H9 (cell line): ENCODE measurements at regions not wholly inside any gene's neighbourhood (a gene's known extent, or its start where the extent isn't known, plus 50 kb on each side); places are given as distances from the start of the nearest gene placed in this dataset.

ENCODE experiments used
- DNase-seq: peaks from one replicate; pipeline ENCODE4 v3.0.0-alpha.2; 2017
- H2AFZ ChIP-seq: one replicate; pipeline ENCODE4 v1.6.1; 2013; ENCODE audit warnings: mild to moderate bottlenecking, low read length, control low read depth, moderate library complexity
- H2AK5ac ChIP-seq: 2 replicates; pipeline ENCODE4 v1.6.1; 2013; ENCODE audit warnings: low read length, control low read depth, mixed read lengths; ENCODE audit not compliant: insufficient read length
- H2BK120ac ChIP-seq: one replicate; pipeline ENCODE4 v1.6.1; 2013; ENCODE audit warnings: low read depth, mild to moderate bottlenecking, low read length, control low read depth, inconsistent platforms; ENCODE audit not compliant: poor library complexity, severe bottlenecking
- H2BK12ac ChIP-seq: 2 replicates; pipeline ENCODE4 v1.6.1; 2013; ENCODE audit warnings: low read length, control low read depth, mixed read lengths, low read depth; ENCODE audit not compliant: insufficient read length
- H2BK15ac ChIP-seq: 2 replicates; pipeline ENCODE4 v1.6.1; 2013; ENCODE audit warnings: low read depth, low read length, control low read depth
- H2BK20ac ChIP-seq: one replicate; pipeline ENCODE4 v1.6.1; 2013; ENCODE audit warnings: low read depth, mild to moderate bottlenecking, low read length, control low read depth, inconsistent platforms; ENCODE audit not compliant: poor library complexity, severe bottlenecking
- H2BK5ac ChIP-seq: 2 replicates; pipeline ENCODE4 v1.6.1; 2013; ENCODE audit warnings: low read length, control low read depth, mixed read lengths; ENCODE audit not compliant: insufficient read length
- H3K14ac ChIP-seq: 2 replicates; pipeline ENCODE4 v1.6.1; 2013; ENCODE audit warnings: low read length, control low read depth; ENCODE audit not compliant: insufficient read depth
- H3K18ac ChIP-seq: 2 replicates; pipeline ENCODE4 v1.6.1; 2013; ENCODE audit warnings: low read depth, mild to moderate bottlenecking, mixed read lengths, low read length, control low read depth; ENCODE audit not compliant: insufficient read length
- H3K23ac ChIP-seq: 2 replicates; pipeline ENCODE4 v1.6.1; 2013; ENCODE audit warnings: low read length, control low read depth, mixed read lengths, low read depth; ENCODE audit not compliant: insufficient read length
- H3K23me2 ChIP-seq: 2 replicates; pipeline ENCODE4 v1.6.1; 2013; ENCODE audit warnings: low read depth, mild to moderate bottlenecking, mixed read lengths, low read length, control low read depth; ENCODE audit not compliant: insufficient read length, poor library complexity, severe bottlenecking
- H3K27ac ChIP-seq: 2 replicates; pipeline ENCODE4 v1.5.1; 2013; ENCODE audit warnings: low read length, control low read depth, mixed read lengths, low read depth; ENCODE audit not compliant: insufficient read length
- H3K27me3 ChIP-seq: 2 replicates; pipeline ENCODE4 v1.6.1; 2013; ENCODE audit warnings: low read length, control low read depth, inconsistent platforms; ENCODE audit not compliant: insufficient read depth
- H3K4ac ChIP-seq: 2 replicates; pipeline ENCODE4 v1.6.1; 2013; ENCODE audit warnings: low read depth, mild to moderate bottlenecking, control low read depth, inconsistent platforms, low read length, moderate library complexity
- H3K4me1 ChIP-seq: 2 replicates; pipeline ENCODE4 v1.6.1; 2013; ENCODE audit warnings: low read length, control low read depth, inconsistent platforms; ENCODE audit not compliant: insufficient read depth
- H3K4me2 ChIP-seq: 2 replicates; pipeline ENCODE4 v1.6.1; 2013; ENCODE audit warnings: low read length, control low read depth, mixed read lengths; ENCODE audit not compliant: insufficient read length, insufficient read depth
- H3K56ac ChIP-seq: 2 replicates; pipeline ENCODE4 v1.6.1; 2013; ENCODE audit warnings: low read depth, mild to moderate bottlenecking, mixed read lengths, low read length, control low read depth; ENCODE audit not compliant: insufficient read length
- H3K79me1 ChIP-seq: 2 replicates; pipeline ENCODE4 v1.6.1; 2013; ENCODE audit warnings: low read depth, mild to moderate bottlenecking, moderate library complexity, low read length, control low read depth, inconsistent platforms; ENCODE audit not compliant: insufficient read depth, poor library complexity, severe bottlenecking
- H3K79me2 ChIP-seq: 2 replicates; pipeline ENCODE4 v1.6.1; 2013; ENCODE audit warnings: low read length, control low read depth, inconsistent platforms; ENCODE audit not compliant: insufficient read depth
- H3K9ac ChIP-seq: 2 replicates; pipeline ENCODE4 v1.6.1; 2013; ENCODE audit warnings: low read length, control low read depth, mixed read lengths; ENCODE audit not compliant: insufficient read length; ENCODE audit errors: extremely low read depth
- H3K9me3 ChIP-seq: one replicate; pipeline ENCODE4 v1.6.1; 2013; ENCODE audit warnings: low read depth, low read length, inconsistent platforms; ENCODE audit not compliant: control insufficient read depth
- H3T11ph ChIP-seq: one replicate; pipeline ENCODE4 v1.6.1; 2013; ENCODE audit warnings: mild to moderate bottlenecking, low read length, control low read depth, inconsistent platforms
- H4K20me1 ChIP-seq: one replicate; pipeline ENCODE4 v1.6.1; 2013; ENCODE audit not compliant: control insufficient read depth, insufficient read length, insufficient read depth
- H4K5ac ChIP-seq: 2 replicates; pipeline ENCODE4 v1.6.1; 2013; ENCODE audit warnings: low read depth, mild to moderate bottlenecking, mixed read lengths, low read length, control low read depth; ENCODE audit not compliant: insufficient read length
- H4K8ac ChIP-seq: replicated peaks from 2 replicates; pipeline ENCODE4 v1.6.1; 2013; ENCODE audit warnings: low read length, control low read depth, mixed read lengths, low read depth; ENCODE audit not compliant: insufficient read length
- H4K91ac ChIP-seq: 2 replicates; pipeline ENCODE4 v1.6.1; 2013; ENCODE audit warnings: low read depth, mild to moderate bottlenecking, moderate library complexity, mixed read lengths, low read length, control low read depth; ENCODE audit not compliant: insufficient read length
- H3K27ac Mint-ChIP-seq, 3 experiments: 2 replicates in 2 of 3; 3 replicates in 1 of 3; pipeline ENCODE4 v1.8.0; 2020 to 2021; ENCODE audit warnings: mixed read lengths in 3 of 3, mild to moderate bottlenecking in 1 of 3, moderate library complexity in 1 of 3
- H3K27me3 Mint-ChIP-seq: 2 replicates; pipeline ENCODE4 v1.8.0; 2021; ENCODE audit warnings: low read depth, mild to moderate bottlenecking, moderate library complexity, mixed read lengths
- H3K36me3 Mint-ChIP-seq, 3 experiments: 2 replicates in 2 of 3; 3 replicates in 1 of 3; pipeline ENCODE4 v1.8.0; 2020 to 2021; ENCODE audit warnings: low read depth in 3 of 3, mixed read lengths in 3 of 3; ENCODE audit not compliant: insufficient read depth in 1 of 3
- H3K4me1 Mint-ChIP-seq, 2 experiments: 2 replicates each; pipeline ENCODE4 v1.8.0; 2020; ENCODE audit warnings: mixed read lengths in 2 of 2
- H3K4me3 Mint-ChIP-seq, 2 experiments: 2 replicates in 1 of 2; 3 replicates in 1 of 2; pipeline ENCODE4 v1.8.0; 2020 to 2021; ENCODE audit warnings: mild to moderate bottlenecking in 2 of 2, mixed read lengths in 2 of 2, moderate library complexity in 1 of 2
- H3K9me3 Mint-ChIP-seq, 2 experiments: 2 replicates in 1 of 2; 3 replicates in 1 of 2; pipeline ENCODE4 v1.8.0; 2020; ENCODE audit warnings: mild to moderate bottlenecking in 2 of 2, mixed read lengths in 2 of 2, moderate library complexity in 1 of 2
- CTCF ChIP-seq: fragments of 200-600 bp; sonication (generic); conservative IDR thresholded peaks from 3 replicates; pipeline ENCODE4 v1.8.0; 2021; ENCODE audit warnings: antibody characterized with exemption, mild to moderate bottlenecking
- WGBS: extraction: QIAGEN DNeasy Blood & Tissue Kit; methylation state at CpG from one replicate; pipeline ENCODE4 v1.1.7; 2013; ENCODE audit warnings: missing lambda C conversion rate, low lambda C conversion rate, mixed read lengths; ENCODE audit not compliant: insufficient read length; ENCODE audit errors: extremely low coverage; 5-methylcytosine and 5-hydroxymethylcytosine counted together

DNA sequence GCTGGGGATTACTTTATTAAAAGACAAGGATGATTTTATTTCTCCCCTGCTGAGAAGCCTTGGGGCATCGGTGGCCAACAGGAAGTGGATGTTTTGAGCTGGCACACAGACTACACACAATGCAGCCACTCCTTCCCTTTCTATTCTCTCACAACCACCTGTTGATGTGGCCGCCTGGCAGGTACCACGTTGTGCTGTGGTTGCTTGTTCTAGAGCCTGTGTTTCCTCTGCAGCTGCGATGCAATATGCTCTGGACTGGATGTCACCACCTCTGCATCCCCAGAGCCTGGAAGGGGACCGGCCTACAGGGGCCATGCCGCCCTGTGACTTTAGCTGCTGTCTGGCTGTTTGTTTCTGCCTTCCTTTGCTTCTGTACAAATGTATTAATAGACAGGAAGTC, 195.7 kb upstream of the CELF2 start:
- Mint-ChIP-seq H3K9me3 (peaks cover 13 to 16% of the 10 kb centered on the region in 2 experiments), H3K4me3 (no peak overlapping the region), H3K27ac (no peak overlapping the region), H3K4me1 (peaks cover 3 to 5% of the 10 kb centered on the region in 2 experiments; a peak in 3 of 4 replicates), H3K27me3 (no peaks in the 10 kb centered on the region; the same call in 1 of the 2 replicates), H3K36me3 (peaks cover 6 to 18% (median 14%) of the 10 kb centered on the region in 3 experiments; a peak in 6 of 7 replicates)
- Histone ChIP-seq H3K56ac (no peak overlapping the region), H3K79me1 (no peaks in the 10 kb centered on the region), H4K20me1 (no peaks in the 10 kb centered on the region), H3K27ac (no peak overlapping the region), H3K18ac (peak overlapping the region; percentile 70), H3K9me3 (no peaks in the 10 kb centered on the region), H4K8ac (no peak overlapping the region), H3K23ac (no peak overlapping the region), H4K91ac (no peak overlapping the region), H3K27me3 (no peaks in the 10 kb centered on the region), H3K9ac (no peak overlapping the region), H2BK20ac (no peak overlapping the region), H2AK5ac (no peak overlapping the region), H3T11ph (no peak overlapping the region), H2BK120ac (no peak overlapping the region), H3K14ac (peak overlapping the region; percentile 75; the same call in 1 of the 2 replicates), H2BK5ac (no peak overlapping the region), H4K5ac (no peak overlapping the region), H3K79me2 (no peaks in the 10 kb centered on the region), H2BK15ac (peak overlapping the region; percentile 38; the same call in 1 of the 2 replicates), H3K23me2 (no peaks in the 10 kb centered on the region), H3K4ac (no peak overlapping the region), H2BK12ac (no peak overlapping the region), H3K4me2 (no peak overlapping the region), H3K4me1 (no peaks in the 10 kb centered on the region), H2AFZ (no peak overlapping the region)
- no peak for TF ChIP-seq CTCF
- no peak for DNase-seq
- no CpG with 5 or more reads among the region's 6 CpGs for WGBS
